CD4-positive, alpha-beta T cell treated with Interleukin-4 for 1 hour (primary cell): ENCODE measurements at regions not wholly inside any gene's neighbourhood (a gene's known extent, or its start where the extent isn't known, plus 50 kb on each side); places are given as distances from the start of the nearest gene placed in this dataset.

Experiments
- DNase-seq, 2 donors: peaks; one replicate each; pipeline ENCODE4 v3.0.0-alpha.2; 2020 to 2022

- no peak for DNase-seq
Observed at GRCh38 chrY:13168257-13168656, 263.6 kb downstream of the DDX3Y start.
